ENCODE measurements at regions not wholly inside any gene's neighbourhood (a gene's known extent, or its start where the extent isn't known, plus 50 kb on each side); places are given as distances from the start of the nearest gene placed in this dataset.

- no peak for TF ChIP-seq CTCF (conservative IDR thresholded peaks at IDR 0.05; ENCODE audit: low read depth, low read length)
- no peak for TF ChIP-seq EZH2 (IDR thresholded peaks at IDR 0.05; ENCODE audit: low read length, unreplicated experiment)
- TF ChIP-seq EZH2phosphoT487 (IDR thresholded peaks at IDR 0.05; ENCODE audit: borderline replicate concordance, low read length), result no peak
Observed at GRCh38 chr10:31173752-31174151, 142.1 kb upstream of the ZNF438 start.

Data from PC-3 (cell line).